ENCODE measurements at regions not wholly inside any gene's neighbourhood (a gene's known extent, or its start where the extent isn't known, plus 50 kb on each side); places are given as distances from the start of the nearest gene placed in this dataset.
"Not testable (repeated sequence)": the region's sequence is repeated elsewhere in the genome, so short reads cannot be mapped to it uniquely, and the experiment has no call there.

- intact Hi-C loops (cut with DNase I); H3K4me1 ChIP-seq; H3K9me3 ChIP-seq: not testable (repeated sequence)
These were observed 135.6 kb downstream of the TRIM43 start for GRCh38 chr2:95727420-95727819.

GRCh38 chr2:95728878-95729596 is 137.2 kb downstream of the TRIM43 start:
- no peak overlapping the region for H3K4me3 ChIP-seq
- no peak for DNase-seq
- no peaks in the 10 kb centered on the region for H3K4me1 ChIP-seq
- WGBS, 2 donors = 24% methylated on average over 7 to 8 of the region's 8 CpGs
- peaks cover 0 to 28% (median 0%) of the 10 kb centered on the region in 4 donors for H3K27me3 ChIP-seq
- no peak overlapping the region for H3K27ac ChIP-seq
- intact Hi-C loops (cut with DNase I) = no loop called here
- TF ChIP-seq CTCF (IDR thresholded peaks at IDR 0.05) (peak; percentile 49 to 80 (median 63)), POLR2A (IDR thresholded peaks at IDR 0.05) (no peak)
- H3K9me3 ChIP-seq = no peaks in the 10 kb centered on the region
- no peaks in the 10 kb centered on the region for H3K36me3 ChIP-seq

More at GRCh38 chr2:95727420-95727819, 135.6 kb downstream of the TRIM43 start:
- DNase-seq, H3K36me3 ChIP-seq, H3K27ac ChIP-seq, H3K4me3 ChIP-seq: not testable (repeated sequence)
- H3K27me3 ChIP-seq = peaks cover 0 to 16% (median 0%) of the 10 kb centered on the region in 4 donors
- 78% methylated on average over 5 of the region's 5 CpGs for WGBS, 2 donors

GRCh38 chr2:95729597-95729955 is 137.8 kb downstream of the TRIM43 start:
- no peak for DNase-seq
- H3K4me1 ChIP-seq = no peaks in the 10 kb centered on the region
- no peak overlapping the region for H3K4me3 ChIP-seq
- H3K27ac ChIP-seq = no peak overlapping the region
- 80 to 83% methylated on average over 2 of the region's 2 CpGs for WGBS, 2 donors
- TF ChIP-seq POLR2A (IDR thresholded peaks at IDR 0.05) (no peak), CTCF (IDR thresholded peaks at IDR 0.05) (no peak)
- H3K36me3 ChIP-seq = no peaks in the 10 kb centered on the region
- peaks cover 0 to 28% (median 0%) of the 10 kb centered on the region in 4 donors for H3K27me3 ChIP-seq
- intact Hi-C loops (cut with DNase I) = no loop called here
- no peaks in the 10 kb centered on the region for H3K9me3 ChIP-seq

- Histone ChIP-seq H3K9me3 (no peaks in the 10 kb centered on the region), H3K36me3 (no peaks in the 10 kb centered on the region), H3K4me3 (no peak overlapping the region), H3K4me1 (no peaks in the 10 kb centered on the region), H3K27ac (no peak overlapping the region), H3K27me3 (peaks cover 0 to 28% (median 0%) of the 10 kb centered on the region in 4 donors)
- WGBS, 2 donors = 63 to 76% methylated on average over 6 to 8 of the region's 9 CpGs
- intact Hi-C loops (cut with DNase I) = no loop called here
- no peak for DNase-seq
- no peak for TF ChIP-seq POLR2A (IDR thresholded peaks at IDR 0.05)
- no peak for TF ChIP-seq CTCF (IDR thresholded peaks at IDR 0.05)
These were observed 139.0 kb downstream of the TRIM43 start for GRCh38 chr2:95730813-95731212.

DNA sequence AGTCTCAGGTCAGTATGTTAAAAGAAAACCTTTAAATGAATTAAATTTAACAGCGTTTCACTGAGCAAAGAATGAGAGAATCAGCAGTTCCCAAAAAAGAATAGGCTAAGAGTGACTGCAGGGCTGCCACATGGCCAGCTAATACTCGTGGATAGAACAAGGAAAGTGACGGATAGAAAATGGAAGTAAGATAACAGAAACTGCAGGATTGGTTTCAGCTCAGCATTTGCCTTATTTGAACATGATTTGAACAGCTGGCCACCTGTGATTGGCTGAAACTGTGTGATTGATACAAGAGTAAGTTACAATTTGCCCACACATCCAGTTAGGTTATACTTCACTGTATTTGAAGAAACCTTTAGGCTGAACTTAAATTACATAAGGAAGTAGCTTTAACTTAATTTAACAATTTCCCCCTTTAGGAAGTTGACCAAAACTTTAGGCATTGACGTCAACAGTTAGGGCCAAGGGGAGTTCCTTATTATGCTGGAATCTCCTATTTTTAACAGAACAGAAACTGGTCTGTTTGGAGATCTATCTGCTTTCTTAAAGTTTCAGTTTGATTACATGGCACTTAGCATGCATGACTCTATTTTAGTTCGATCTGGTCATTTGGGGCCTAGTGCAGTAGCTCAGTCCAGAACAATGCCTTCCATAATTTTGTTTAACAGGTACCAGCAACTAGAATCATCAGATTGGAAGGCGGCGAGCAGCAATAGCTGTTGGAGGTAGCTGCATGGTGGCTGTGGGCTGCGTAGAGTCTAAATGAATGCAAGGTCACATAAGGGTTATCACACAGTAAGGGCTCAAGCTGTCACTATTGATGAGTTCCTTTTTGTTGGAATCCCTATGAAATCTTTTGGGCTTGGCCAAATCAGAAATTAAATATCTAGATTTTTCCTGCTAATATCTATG is 143.4 kb downstream of the TRIM43 start:
- DNase-seq = no peak
- no peak for TF ChIP-seq CTCF (IDR thresholded peaks at IDR 0.05)
- TF ChIP-seq POLR2A (IDR thresholded peaks at IDR 0.05) = no peak
- H3K27ac ChIP-seq = no peak overlapping the region
- no peaks in the 10 kb centered on the region for H3K4me1 ChIP-seq
- no peaks in the 10 kb centered on the region for H3K9me3 ChIP-seq
- no peak overlapping the region for H3K4me3 ChIP-seq
- WGBS, 2 donors = 64 to 80% methylated on average over 8 of the region's 8 CpGs
- no peaks in the 10 kb centered on the region for H3K36me3 ChIP-seq
- peaks cover 0 to 45% (median 0%) of the 10 kb centered on the region in 4 donors for H3K27me3 ChIP-seq
- intact Hi-C loops (cut with DNase I) = no loop called here
